ENCODE measurements at regions not wholly inside any gene's neighbourhood (a gene's known extent, or its start where the extent isn't known, plus 50 kb on each side); places are given as distances from the start of the nearest gene placed in this dataset.

DNA sequence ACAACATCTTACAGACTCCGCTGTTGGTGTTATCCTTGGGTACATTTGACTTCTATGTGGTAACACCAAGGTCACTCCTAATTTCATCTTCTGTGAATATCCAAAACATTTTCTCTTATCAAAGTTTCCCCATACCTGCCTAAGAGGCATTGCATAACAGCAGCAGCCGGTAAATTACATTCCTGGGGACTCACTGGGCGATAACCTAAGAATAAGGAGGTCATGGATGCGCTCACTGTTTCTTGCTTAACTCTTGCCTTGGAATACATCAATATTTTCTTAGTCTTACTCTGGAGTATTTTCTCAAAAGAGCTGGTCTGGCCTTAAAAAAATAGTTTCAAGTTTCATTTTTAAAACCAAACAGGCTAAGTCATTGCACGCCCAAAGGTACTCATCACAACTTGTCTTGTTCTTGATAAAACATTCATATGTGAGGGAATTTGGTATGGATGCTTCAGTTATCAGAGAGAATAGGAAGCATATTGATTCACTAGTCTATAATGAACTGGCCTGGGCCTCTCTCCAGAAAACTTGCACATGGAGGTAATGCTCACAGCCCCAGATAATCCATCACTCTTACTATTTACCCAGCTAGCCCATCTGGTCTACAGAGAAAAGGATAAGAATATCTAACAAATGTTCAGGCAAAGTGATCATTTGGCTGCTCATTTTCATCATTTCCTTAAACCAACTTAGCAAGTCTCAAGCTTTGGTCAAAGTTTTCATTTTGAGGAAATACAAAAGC is 235.0 kb upstream of the ERCC4 start:
- TF ChIP-seq, protein P1, sequence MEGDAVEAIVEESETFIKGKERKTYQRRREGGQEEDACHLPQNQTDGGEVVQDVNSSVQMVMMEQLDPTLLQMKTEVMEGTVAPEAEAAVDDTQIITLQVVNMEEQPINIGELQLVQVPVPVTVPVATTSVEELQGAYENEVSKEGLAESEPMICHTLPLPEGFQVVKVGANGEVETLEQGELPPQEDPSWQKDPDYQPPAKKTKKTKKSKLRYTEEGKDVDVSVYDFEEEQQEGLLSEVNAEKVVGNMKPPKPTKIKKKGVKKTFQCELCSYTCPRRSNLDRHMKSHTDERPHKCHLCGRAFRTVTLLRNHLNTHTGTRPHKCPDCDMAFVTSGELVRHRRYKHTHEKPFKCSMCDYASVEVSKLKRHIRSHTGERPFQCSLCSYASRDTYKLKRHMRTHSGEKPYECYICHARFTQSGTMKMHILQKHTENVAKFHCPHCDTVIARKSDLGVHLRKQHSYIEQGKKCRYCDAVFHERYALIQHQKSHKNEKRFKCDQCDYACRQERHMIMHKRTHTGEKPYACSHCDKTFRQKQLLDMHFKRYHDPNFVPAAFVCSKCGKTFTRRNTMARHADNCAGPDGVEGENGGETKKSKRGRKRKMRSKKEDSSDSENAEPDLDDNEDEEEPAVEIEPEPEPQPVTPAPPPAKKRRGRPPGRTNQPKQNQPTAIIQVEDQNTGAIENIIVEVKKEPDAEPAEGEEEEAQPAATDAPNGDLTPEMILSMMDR (IDR thresholded peaks at IDR 0.05; ENCODE audit: borderline replicate concordance, extremely low read depth, low read length, poor library complexity, severe bottlenecking) = no peak
- no peak for TF ChIP-seq EZH2 (IDR thresholded peaks at IDR 0.05; ENCODE audit: borderline replicate concordance, low read depth, low read length, severe bottlenecking)
